ENCODE measurements at regions not wholly inside any gene's neighbourhood (a gene's known extent, or its start where the extent isn't known, plus 50 kb on each side); places are given as distances from the start of the nearest gene placed in this dataset.
A peak's percentile ranks its signal among the peaks of the same experiment; 100 is the strongest.

DNA sequence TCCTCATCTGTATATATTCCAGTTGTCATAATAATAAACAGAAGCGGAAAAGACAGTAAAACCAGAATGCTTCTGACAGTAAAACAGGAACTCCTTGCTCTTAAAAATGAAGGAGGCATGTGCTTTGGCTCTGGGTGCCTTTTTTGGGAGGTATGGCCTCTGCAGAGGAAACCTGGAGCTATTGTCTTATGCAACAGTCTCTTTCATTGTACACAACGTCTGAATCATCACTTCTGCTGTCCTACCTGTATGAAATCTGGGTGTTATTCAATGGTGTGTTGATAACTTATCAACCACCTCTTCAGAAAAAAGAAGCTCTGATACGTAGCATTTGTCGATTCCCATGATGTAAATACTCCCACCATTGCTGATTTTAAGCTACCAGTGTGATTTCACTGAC is 64.8 kb downstream of the CDCA7 start:
- DNase-seq = no peak

DNA sequence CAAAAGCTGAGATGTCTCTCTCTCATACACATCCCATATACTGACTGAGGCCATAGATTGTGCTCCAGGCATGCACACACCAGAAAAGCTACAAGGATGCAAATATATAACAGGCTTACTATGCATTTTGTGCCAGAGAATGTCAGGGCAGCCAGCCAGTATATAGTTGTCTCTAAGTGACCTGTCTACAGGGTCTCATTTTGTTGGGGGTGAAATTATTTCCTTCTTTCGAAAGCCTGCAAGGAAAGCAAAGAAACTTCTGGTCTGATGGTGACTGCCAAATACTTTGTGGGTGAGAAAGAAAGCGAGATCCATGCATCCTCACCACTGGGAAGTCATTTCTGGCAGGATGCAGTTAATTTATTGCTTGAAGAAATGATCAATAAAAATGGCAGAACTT is 70.2 kb downstream of the CDCA7 start:
- no peak for DNase-seq

DNA sequence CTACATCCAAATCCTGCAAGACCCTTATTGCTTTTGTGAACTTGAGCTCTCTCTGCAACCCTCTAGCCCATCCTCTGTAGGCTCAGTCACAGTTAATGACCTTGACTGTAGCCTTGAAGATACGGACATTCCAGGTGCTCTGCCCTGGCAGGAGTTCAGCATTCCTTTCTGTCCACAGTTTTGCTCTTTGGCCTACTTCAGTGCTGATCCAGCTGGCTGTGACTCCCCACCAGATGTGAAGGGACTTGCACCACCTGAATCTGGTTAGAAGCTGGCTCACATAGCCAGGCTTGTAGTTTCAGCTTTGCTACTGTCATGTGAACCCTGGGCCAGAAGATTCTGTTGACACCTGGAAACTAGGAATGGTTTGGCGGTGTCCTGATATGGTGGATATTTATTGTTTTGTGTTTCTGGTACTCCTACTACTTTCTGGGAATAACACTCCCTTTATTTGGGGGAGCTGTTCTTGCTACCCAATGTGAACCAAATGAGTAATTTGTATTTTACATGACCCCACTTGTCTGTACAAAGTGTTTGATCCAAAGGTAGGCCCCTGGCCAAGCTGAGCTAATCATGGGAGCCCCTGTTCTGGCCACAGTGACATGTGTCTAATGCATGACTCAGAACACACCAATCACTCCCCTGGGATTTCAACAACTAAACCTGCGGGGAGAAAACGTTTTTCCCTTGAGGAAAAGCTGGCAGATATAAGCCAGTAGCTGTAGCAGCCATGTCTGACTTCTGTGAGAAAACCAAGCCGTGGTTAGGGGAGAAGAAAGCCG is 73.4 kb downstream of the CDCA7 start:
- peak in 1 of 2 experiments; percentile 34 for DNase-seq

DNA sequence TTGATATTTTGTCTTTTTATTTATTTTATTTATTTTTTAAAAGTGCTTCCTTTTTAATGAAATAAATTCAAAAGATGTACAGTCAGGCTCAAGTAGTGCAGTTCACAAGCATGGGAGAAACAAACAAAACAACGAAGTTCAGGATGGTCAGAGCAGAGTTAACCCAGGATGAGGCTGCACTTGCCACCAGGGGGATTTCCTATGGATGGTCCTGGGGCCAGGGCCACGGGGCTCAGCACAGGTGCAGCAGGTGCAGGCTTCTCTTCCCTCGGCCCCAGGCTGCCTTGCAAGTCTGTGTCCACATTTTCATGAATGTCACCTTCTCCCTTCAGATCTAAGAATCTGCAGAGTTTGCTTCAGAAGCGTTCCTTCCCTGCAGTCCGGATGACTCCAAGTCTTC is 76.5 kb downstream of the CDCA7 start:
- no peak for DNase-seq

DNA sequence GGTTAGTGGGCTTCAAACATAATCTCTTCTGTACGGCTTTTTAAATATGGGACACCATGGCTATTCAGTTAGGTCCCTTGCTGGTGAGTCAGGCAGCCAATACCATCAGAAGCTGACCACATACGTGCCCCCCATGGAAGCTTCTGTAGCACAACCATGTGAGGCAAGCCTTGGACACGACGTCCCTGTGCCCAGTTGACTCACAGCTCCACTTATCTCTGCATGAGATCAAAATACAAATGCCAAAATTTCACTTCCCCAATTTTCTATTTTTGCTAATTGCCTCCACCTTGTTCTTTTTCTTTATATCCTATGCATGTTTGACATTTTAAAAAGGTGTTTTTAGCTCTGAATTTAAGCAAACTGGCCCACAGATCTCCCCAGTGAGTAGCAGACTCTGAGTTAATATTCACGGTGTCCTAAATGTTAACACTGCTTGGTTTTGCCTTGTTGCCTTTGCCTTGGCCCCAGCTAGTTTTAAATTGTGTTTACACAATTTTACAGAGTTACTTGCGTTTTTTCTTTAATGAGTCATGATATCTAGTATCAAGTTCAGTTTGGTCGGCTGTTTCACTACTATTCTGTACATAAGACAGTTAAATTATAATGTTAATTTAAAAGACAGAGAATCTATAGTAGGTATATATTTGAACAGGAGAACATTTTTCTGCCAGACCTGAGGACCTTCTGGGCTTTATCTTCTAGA is 77.5 kb downstream of the CDCA7 start:
- DNase-seq = no peak

DNA sequence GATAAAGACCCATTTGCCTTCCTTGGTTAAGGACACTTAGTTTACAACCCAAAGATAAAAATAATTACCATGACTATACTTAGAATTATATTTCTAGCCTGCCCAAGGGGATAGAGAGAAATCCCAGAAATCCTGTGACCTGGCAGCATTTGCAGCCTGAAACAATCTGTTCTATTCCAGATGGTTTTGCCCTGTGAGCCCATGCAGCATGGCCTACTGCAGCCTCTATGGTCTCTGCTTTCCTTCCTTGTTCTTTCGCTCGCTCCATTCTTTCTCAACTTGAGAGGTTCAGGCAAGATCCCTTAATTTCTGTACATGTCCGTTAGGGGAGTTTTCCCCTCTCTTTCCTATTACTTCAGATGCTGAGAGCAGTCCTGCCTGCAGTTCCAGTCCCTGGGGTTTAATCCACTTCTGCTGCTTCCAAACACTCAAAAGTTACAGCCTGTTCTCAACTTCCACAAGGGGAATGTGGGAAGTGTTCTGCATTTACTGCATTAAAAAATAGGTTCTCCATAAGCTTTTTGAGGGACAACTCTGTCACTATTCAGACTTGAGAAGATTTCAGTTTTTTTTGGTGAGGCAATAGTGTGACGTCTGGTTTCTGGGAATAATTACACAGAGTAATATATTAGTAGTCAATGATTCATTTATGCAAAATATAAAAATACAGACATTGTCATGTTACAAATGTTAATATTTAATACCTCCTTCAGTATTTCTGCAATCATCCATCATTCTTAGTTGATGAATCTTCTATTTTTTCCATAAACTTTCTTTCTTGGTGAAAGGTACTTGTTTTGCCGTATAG is 80.3 kb downstream of the CDCA7 start:
- DNase-seq = peak in 1 of 2 experiments; percentile 16

DNA sequence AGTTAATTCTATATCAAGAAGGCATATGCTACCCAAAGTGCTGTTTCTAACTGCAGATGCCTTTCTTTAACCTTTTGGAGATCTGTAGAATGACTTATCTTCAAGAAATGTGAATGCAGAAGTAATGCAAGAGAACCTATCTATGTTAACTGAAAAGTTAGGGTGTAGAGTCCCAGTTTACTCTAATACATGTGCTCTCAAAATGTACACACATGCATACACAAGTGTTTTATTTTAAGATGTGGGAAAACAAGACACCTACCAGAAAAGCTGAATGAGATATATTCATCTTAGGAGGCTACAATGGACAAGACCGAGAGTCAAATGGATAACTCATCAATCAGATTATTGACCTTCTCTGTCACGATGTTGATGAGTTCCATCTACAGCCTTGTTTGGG is 80.9 kb downstream of the CDCA7 start:
- no peak for DNase-seq

DNA sequence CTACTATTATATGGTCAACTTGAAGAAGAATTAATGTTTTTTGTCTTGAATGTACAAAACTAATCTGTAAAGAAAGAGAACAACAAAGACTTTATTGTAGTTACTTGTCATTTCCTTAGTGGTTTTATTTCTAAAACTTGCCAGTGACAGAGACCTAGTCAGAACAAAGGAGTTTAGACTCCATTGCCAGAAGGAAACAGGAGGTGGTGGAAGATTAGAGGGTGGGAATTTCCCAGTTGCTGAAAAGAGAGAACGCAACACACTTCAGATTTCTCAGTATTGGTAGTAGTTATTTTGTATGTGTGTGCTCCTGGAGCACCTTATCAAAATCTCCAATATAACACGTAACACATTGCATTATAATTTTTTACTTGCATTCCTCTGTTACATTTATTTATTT is 81.4 kb downstream of the CDCA7 start:
- DNase-seq = no peak

DNA sequence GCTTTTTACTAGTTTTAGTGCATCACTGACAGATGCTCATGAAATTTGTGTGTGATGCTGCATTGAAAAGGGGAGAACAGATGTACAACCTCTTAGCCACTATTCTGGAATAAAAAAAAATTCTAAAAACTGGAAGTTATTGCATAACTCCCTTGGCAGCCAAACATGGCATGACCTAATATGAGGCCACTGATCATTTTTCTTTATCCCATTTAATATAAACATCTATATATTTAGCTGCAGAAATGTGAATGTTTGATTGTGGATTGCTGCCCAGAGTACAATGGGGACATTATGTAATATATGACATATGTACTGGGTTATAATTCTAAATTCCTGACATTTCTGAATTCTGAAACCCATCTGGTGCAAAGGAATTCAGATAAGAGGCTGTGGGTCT is 86.5 kb downstream of the CDCA7 start:
- DNase-seq = peak in 1 of 2 experiments; percentile 31

DNA sequence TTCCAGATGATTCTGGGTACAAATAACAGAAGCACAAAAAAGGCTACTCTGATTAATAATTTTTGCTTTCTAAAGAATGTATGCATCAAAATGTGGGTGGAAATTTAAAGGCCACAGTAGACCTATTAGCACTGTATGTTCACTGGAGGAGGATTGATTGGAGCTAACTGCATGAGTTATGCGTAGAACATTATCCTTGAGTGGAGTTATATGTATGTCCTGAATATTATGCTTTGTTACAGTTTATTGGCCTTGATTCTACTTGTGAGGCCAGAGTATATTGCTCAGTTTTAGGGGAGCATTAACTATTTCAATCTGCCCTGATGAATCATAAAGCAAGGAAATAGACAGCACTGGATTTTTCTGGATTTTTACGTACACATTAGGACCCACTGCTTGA is 87.9 kb downstream of the CDCA7 start:
- no peak for DNase-seq

DNA sequence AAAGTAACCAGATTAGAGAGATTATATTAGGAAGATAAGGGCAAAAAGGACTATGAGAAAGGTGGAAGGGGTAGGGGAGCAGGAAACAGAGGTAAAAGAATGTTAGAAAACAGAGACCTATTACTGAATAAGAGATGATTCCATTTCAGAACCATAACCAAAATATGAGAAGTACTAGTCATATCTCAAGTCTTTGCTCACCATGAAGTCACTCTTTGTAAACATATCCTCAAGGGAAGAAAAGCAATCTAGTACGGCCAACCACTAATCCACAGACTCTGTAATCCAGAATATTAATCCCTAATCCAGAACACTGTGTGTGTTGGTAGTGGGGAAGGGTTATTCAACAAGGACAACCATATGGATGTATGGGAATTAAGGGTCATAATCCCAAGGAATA is 92.0 kb downstream of the CDCA7 start:
- no peak for DNase-seq

DNA sequence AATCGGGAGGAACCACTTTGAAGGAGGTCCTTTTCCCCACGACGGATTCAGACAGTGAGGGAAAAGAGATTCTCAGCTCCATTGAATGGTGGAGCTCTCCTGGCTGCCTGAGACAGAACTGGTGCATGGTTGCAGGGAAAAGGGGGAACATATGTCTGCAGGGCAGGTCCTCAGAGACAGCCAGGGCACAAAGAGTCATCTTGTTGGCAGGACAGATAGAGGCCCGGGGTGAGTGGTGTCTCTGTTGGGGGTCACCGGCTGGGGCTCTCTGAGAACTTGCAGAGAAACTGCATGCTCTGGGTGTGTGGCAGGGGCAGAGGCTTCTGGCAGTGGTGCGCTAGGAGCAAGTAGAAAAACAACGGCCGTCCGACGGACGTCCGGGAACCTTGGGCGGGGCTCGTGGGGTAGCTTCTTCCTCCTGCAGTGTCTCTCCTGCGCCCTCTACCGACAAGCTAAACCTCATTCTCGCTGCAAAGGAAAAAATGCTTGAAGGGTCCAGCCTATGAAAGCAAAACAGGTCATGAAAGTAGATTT is 94.3 kb downstream of the CDCA7 start:
- DNase-seq = peak; percentile 85 to 95

DNA sequence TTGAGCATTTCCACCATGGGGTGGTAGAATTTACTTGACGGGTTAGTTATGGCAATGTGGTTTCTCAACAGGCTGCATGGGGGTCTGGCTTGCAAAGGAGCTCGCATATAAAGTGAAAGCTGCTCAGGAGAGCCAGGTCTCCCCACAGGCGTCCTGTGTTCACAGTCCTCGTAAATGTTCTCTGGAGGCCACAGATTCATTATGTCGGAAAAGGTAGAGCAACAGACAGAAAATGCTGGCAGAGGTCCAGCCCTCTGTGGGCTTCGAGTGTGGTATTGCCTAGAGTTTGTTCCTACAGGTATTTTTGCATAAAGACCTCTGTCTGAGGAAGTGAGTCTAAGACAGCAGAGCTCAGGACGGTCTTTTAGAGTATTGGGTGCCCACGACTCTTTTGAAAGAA is 96.4 kb downstream of the CDCA7 start:
- DNase-seq = no peak

DNA sequence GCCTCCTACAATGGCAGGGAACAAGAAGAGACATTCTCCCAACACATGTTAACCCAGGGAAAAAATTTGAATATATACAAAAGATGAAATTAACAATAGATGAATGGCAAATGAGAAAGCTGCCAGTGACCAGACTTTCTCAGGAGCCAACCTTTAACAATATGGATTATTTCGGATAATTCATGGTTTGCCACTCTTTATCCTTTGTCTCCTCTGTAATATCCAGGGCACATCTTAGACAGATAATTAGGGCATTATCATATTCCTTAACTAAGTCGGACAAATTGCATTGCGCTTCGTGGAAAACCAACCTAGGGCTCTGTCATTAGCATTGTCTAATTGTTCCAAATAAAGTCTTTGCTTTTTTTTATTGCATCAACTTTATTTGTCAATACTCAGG is 97.3 kb downstream of the CDCA7 start:
- no peak for DNase-seq

DNA sequence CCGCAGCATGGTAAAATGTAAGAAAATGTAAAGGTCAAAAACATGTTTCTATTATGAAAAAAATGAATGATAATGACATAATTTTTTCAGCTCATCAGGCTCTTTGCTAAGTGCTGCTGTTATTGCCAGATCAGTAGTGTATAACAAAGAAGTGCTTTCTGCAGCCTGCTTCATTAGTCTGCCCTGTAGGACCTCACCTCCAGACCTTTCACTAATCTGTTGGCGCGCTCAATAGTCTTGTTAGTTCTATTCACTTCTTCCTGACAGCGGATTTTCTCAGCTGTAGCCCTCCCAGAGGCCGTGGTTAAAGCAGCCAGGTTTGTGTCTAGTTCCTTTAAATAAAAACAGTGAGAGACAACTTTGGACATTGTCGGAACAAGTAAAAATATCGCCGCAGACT is 97.7 kb downstream of the CDCA7 start:
- DNase-seq = no peak

DNA sequence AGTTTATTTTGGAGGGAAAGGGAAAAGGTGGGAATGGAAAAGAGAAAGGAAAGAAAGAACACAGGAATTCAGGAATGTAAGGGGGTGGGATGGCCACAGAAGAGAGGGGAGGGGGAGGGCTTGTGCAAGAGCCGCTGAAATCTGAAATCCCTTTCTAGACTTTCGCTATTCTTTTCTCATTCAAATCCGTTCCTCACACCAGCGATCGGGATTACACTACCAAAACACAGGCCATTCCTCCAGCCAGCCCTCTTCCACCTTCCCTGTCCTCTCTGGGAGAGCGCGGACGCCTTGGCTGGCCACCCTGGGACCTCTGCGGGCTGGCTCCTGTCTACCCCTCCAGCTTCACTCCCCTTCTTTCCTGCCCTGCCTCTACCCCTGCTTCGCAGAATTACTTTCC is 102.3 kb downstream of the CDCA7 start:
- DNase-seq = no peak

DNA sequence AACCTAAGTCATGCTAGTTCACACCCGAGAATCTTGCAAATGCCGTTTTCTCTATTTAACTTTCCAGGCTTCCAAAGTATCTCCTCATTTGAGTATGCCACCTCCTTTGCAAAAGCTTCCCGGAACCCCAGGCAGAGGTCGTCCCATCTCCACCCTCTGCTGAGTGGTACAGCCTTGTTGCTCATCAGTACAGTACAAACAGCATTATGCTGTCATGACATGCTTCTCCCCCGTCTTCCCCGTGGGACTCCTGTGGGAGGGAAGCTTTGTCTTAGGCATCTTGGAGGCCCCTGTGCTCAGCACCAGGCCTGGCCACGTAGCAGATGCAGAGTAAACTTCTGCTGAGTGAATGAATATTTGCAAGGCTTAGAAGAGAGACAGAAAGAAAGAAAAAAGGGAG is 102.7 kb downstream of the CDCA7 start:
- no peak for DNase-seq

DNA sequence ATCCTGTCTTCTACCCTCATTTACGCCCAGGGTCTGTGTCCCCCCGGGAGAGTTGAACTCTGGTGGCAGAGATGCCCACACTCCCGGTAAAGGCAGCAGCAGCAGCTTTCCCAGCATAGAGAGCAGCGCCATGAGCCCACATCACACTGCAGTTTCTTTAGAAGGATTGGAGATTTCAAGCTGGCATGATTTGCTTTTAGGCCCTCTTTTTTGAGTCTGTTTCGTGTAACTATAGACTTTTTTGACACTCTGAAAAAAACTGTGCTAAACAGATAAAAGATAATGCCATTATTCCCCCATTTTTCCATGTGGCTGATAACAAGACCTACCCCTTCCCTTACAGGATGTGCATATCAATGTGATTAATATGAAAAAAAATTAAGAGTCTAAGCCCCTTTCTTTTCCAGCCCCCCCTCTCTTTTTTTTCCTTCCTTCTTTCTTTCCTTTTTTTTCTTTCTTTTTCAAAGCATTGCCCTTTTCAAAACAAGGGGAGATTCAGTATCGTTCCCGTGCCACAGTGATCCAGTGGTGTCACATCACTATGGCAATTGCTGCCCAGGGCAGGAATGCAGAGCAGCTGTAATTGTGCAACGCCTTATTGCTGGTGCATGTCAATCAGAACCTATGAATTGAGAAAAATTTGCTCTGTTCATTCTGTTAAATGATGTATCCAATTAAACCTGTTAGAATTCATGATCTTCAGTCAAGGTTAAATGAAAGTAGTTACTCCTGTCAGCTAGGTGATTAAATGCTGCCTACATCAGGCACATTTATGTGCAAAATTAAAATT is 104.5 kb downstream of the CDCA7 start:
- DNase-seq = no peak

DNA sequence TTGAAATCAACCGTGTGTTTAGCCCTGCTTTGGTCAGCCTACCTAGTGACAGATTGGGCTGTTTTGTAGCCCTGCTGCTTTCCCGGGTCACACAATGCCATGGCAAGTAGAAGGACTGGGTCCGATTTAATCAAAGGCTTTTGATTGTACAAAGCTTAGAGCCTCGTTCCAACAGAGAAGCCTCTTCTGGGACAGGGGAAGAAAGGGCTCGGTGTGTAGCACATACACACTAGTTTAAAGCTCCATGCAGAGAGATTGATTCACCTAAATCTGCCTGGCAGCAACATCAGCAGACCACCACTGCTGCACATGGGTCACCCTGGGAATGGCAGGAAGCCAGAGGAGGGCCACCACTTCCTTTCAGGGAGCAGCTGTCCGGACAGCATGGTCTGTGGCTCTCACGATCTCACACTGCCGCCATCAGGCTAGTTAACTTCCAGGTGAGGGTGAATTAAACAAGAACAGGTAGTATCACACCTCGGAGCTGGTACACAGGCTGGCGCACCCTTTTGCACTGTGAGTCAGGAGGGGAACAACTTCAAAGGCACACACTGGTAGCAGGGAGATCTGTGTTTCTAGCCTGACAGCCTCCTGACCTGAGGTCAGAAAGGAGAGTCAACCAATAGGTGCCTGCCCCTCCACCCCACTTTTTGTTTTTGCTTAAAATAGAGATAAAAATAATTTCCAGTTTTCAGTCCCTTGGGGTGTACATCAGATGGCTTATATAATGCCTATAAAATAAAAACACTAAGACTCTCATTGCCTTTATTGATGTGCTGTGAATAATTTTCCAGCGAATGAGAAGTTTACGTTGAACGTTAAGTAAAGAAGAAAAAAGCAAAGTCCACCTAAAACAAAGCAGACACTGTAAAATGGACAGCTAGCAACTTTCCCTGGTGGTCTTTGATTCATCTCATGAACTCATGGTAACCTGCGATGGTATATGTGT is 108.5 kb downstream of the CDCA7 start:
- no peak for DNase-seq

DNA sequence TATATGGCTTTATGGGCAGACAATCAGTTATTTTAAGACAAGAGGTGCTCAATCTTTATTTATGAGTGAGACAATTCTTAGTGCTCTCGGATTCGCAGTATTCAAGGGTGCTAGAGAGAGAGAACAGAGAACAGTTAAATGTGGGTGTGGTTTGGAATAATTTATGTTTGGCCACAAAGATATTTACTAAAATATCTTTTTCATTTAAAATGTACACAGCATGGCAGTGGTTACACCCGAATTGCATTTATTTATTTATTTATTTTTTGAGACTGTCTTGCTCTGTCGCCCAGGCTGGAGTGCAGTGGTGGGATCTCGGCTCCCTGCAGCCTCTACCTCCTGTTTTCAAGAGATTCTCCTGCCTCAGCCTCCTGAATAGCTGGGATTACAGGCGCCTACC is 109.2 kb downstream of the CDCA7 start:
- DNase-seq = no peak

DNA sequence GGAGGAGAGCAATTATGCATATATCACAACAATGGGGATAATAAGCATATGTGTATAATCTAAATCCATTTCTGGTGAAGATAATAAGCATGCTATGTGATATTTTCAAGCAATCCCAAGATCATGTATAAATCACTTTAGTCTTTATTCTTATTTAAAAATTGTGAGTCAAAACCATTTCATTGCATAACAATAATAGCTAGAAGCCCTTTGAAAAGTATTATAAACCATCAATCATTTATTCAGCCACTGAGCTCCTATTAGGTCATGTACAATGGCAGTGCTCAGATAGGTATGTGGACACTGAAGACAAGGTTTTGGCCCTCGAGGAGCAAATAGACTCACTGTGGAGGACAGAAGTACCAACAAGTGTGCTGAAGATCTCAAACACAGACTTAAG is 113.1 kb downstream of the CDCA7 start:
- DNase-seq = no peak

Measured in NCI-H446 (cell line).